CD14-positive monocyte (primary cell): ENCODE measurements at regions not wholly inside any gene's neighbourhood (a gene's known extent, or its start where the extent isn't known, plus 50 kb on each side); places are given as distances from the start of the nearest gene placed in this dataset.

Experiments
- DNase-seq, 3 donors: peaks; one replicate each; pipeline ENCODE4 v3.0.0-alpha.2; 2011 to 2022
- H2AFZ ChIP-seq: 2 replicates; pipeline ENCODE4 v1.6.0; 2012; ENCODE audit warnings: mild to moderate bottlenecking, low read depth, low read length, inconsistent platforms; ENCODE audit not compliant: insufficient read depth, poor library complexity, severe bottlenecking
- H3K27ac ChIP-seq, 2 donors: 1 replicate in 1 of 2; 2 replicates in 1 of 2; pipeline ENCODE4 v1.5.1; 2012 to 2013; ENCODE audit warnings: low read length in 2 of 2, control low read depth in 1 of 2, inconsistent platforms in 1 of 2, low read depth in 1 of 2, mild to moderate bottlenecking in 1 of 2
- H3K27me3 ChIP-seq, 2 donors: one replicate each; pipeline versions ENCODE4 v1.6.0 to v1.6.1; 2011 to 2013; ENCODE audit warnings: low read length in 2 of 2; ENCODE audit not compliant: control insufficient read depth in 2 of 2, insufficient read depth in 2 of 2
- H3K36me3 ChIP-seq, 2 donors: replicated peaks in 1 of 2; 1 replicate in 1 of 2; 2 replicates in 1 of 2; pipeline versions ENCODE4 v1.5.1 to v1.6.1; 2012 to 2013; ENCODE audit warnings: low read length in 2 of 2, control low read depth in 1 of 2, inconsistent platforms in 1 of 2, mild to moderate bottlenecking in 1 of 2; ENCODE audit not compliant: insufficient read depth in 2 of 2, control insufficient read depth in 1 of 2
- H3K4me1 ChIP-seq, 2 donors: 1 replicate in 1 of 2; 2 replicates in 1 of 2; pipeline versions ENCODE4 v1.5.1 to v1.6.1; 2012 to 2013; ENCODE audit warnings: low read length in 2 of 2, control low read depth in 1 of 2, inconsistent platforms in 1 of 2, mild to moderate bottlenecking in 1 of 2, moderate library complexity in 1 of 2; ENCODE audit not compliant: insufficient read depth in 2 of 2, control insufficient read depth in 1 of 2
- H3K4me2 ChIP-seq: replicated peaks from 2 replicates; pipeline ENCODE3; 2012; ENCODE audit warnings: low read length, moderate library complexity, mild to moderate bottlenecking; ENCODE audit not compliant: poor library complexity, severe bottlenecking; ENCODE audit errors: extremely low read depth
- H3K4me3 ChIP-seq, 3 experiments: fragments of 200-600 bp in 1 of 3; sonication (generic) in 1 of 3; replicated peaks in 1 of 3; 1 replicate in 2 of 3; 2 replicates in 1 of 3; pipeline ENCODE4 v1.5.1; 2011 to 2013; ENCODE audit warnings: low read length in 3 of 3, mild to moderate bottlenecking in 3 of 3, control low read depth in 2 of 3, low read depth in 2 of 3, inconsistent platforms in 1 of 3, moderate library complexity in 1 of 3
- H3K79me2 ChIP-seq: 2 replicates; pipeline ENCODE4 v1.6.0; 2012; ENCODE audit warnings: mild to moderate bottlenecking, control low read depth, inconsistent platforms, low read length, moderate library complexity; ENCODE audit not compliant: insufficient read depth
- H3K9ac ChIP-seq: 2 replicates; pipeline ENCODE4 v1.6.0; 2017; ENCODE audit warnings: low read length, mild to moderate bottlenecking; ENCODE audit not compliant: insufficient read depth, poor library complexity, severe bottlenecking
- H3K9me3 ChIP-seq, 2 donors: replicated peaks in 1 of 2; 1 replicate in 1 of 2; 2 replicates in 1 of 2; pipeline versions ENCODE4 v1.5.1 to v1.6.1; 2012 to 2013; ENCODE audit warnings: low read length in 2 of 2, control low read depth in 1 of 2; ENCODE audit not compliant: control insufficient read depth in 1 of 2, insufficient read depth in 1 of 2
- H4K20me1 ChIP-seq: 2 replicates; pipeline ENCODE4 v1.6.0; 2012; ENCODE audit warnings: mild to moderate bottlenecking, low read length, control low read depth, moderate library complexity; ENCODE audit not compliant: insufficient read depth
- H3K27ac Mint-ChIP-seq, 7 donors: one replicate each; pipeline ENCODE4 v1.8.0; 2020; ENCODE audit warnings: mild to moderate bottlenecking in 7 of 7, mixed read lengths in 7 of 7, moderate library complexity in 6 of 7, inconsistent platforms in 2 of 7
- H3K27me3 Mint-ChIP-seq, 3 donors: one replicate each; pipeline ENCODE4 v1.8.0; 2021 to 2022; ENCODE audit warnings: low read depth in 3 of 3, mild to moderate bottlenecking in 3 of 3, mixed read lengths in 3 of 3, moderate library complexity in 3 of 3, inconsistent platforms in 1 of 3
- H3K36me3 Mint-ChIP-seq, 2 donors: one replicate each; pipeline ENCODE4 v1.8.0; 2020; ENCODE audit warnings: mixed read lengths in 2 of 2, inconsistent platforms in 1 of 2, mild to moderate bottlenecking in 1 of 2
- H3K4me1 Mint-ChIP-seq: one replicate; pipeline ENCODE4 v1.8.0; 2020; ENCODE audit warnings: mild to moderate bottlenecking, mixed read lengths
- H3K4me3 Mint-ChIP-seq, 2 donors: one replicate each; pipeline ENCODE4 v1.8.0; 2020; ENCODE audit warnings: mild to moderate bottlenecking in 2 of 2, mixed read lengths in 2 of 2, moderate library complexity in 1 of 2
- H3K9me3 Mint-ChIP-seq, 7 donors: one replicate each; pipeline ENCODE4 v1.8.0; 2020 to 2022; ENCODE audit warnings: mixed read lengths in 7 of 7, mild to moderate bottlenecking in 6 of 7, moderate library complexity in 6 of 7, inconsistent platforms in 2 of 7
- CTCF ChIP-seq: fragments of 200-600 bp; IDR thresholded peaks from one replicate; pipeline ENCODE4 v1.8.0; 2022; ENCODE audit warnings: antibody characterized with exemption, mild to moderate bottlenecking
- WGBS: methylation state at CpG from one replicate; pipeline ENCODE4 v1.1.5; 2013; ENCODE audit warnings: missing lambda C conversion rate; ENCODE audit not compliant: insufficient coverage; 5-methylcytosine and 5-hydroxymethylcytosine counted together
- intact Hi-C, 2 donors: fragments of 100-400 bp; cut with micrococcal nuclease; formaldehyde crosslinking; loops; one replicate each; pipeline versions ENCODE4 v1.15.0 to v1.15.1; 2023

GRCh38 chr11:44675906-44676305, 50.9 kb upstream of the TSPAN18 start:
- Mint-ChIP-seq H3K9me3 (peaks cover 0 to 3% (median 0%) of the 10 kb centered on the region in 7 donors), H3K27ac (no peak overlapping the region)

More at GRCh38 chr11:44675906-44676305, 50.9 kb upstream of the TSPAN18 start:
- Histone ChIP-seq H3K36me3 (no peaks in the 10 kb centered on the region), H3K4me1 (peaks cover 2 to 7% of the 10 kb centered on the region in 2 donors), H3K27me3 (no peaks in the 10 kb centered on the region), H3K4me2 (no peak overlapping the region), H3K79me2 (no peaks in the 10 kb centered on the region), H3K27ac (no peak overlapping the region), H3K9ac (no peak overlapping the region), H3K9me3 (no peaks in the 10 kb centered on the region), H2AFZ (no peak overlapping the region), H4K20me1 (no peaks in the 10 kb centered on the region), H3K4me3 (no peak overlapping the region)
- intact Hi-C loops: no loop called here
- no peak for TF ChIP-seq CTCF
- DNase-seq: no peak
- no peak overlapping the region for H3K4me3 Mint-ChIP-seq
- H3K4me1 Mint-ChIP-seq: peaks cover 12% of the 10 kb centered on the region
- WGBS: no CpG with 5 or more reads among the region's 1 CpG
- H3K27me3 Mint-ChIP-seq: peaks cover 0 to 3% (median 1%) of the 10 kb centered on the region in 3 donors
- H3K36me3 Mint-ChIP-seq: no peaks in the 10 kb centered on the region
